ENCODE measurements at regions not wholly inside any gene's neighbourhood (a gene's known extent, or its start where the extent isn't known, plus 50 kb on each side); places are given as distances from the start of the nearest gene placed in this dataset.

DNA sequence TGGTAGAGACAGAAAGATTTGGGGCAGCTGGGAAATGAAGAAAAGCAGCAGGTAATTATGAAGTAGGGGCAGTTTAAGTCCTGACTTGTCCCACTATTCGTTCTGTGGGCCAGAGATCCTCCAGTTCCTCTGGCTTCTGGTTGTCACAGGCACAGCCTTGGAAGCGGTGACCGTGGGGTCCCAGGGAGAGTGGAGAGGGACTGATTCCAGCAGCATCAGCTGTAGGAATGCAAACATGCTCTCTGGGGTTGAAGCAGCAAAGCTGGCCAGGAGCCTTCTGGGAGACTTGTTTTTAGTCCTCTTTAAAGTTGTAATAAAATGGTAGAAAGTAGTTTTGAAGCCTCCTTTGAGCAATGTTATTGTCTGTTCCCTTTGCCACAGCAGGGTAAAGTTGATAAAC is 488.0 kb downstream of the LMO4 start:
- Histone ChIP-seq H3K4me3 (ENCODE audit: low read length) (no peak overlapping the region), H3K9ac (ENCODE audit: extremely low read depth, low read length, poor library complexity, severe bottlenecking) (no peak overlapping the region), H3K27ac (ENCODE audit: low read depth, low read length) (no peak overlapping the region), H3K9me3 (ENCODE audit: control insufficient read depth, low read length) (no peaks in the 10 kb centered on the region), H3K4me1 (ENCODE audit: control insufficient read depth, insufficient read depth, low read length) (no peaks in the 10 kb centered on the region), H3K36me3 (ENCODE audit: control insufficient read depth, insufficient read depth, low read length) (no peaks in the 10 kb centered on the region), H3K27me3 (ENCODE audit: control insufficient read depth, insufficient read depth, low read length, poor library complexity, severe bottlenecking) (no peaks in the 10 kb centered on the region)
- Mint-ChIP-seq H3K36me3 (ENCODE audit: low read depth) (no peaks in the 10 kb centered on the region), H3K27ac (no peak overlapping the region), H3K27me3 (ENCODE audit: insufficient read depth) (no peaks in the 10 kb centered on the region), H3K9me3 (no peaks in the 10 kb centered on the region), H3K4me1 (peaks cover 8% of the 10 kb centered on the region), H3K4me3 (no peak overlapping the region)
- WGBS, 2 experiments (ENCODE audit: insufficient coverage in 1 of 2, insufficient read length in 1 of 2) = 89 to 92% methylated on average over 2 to 3 of the region's 3 CpGs
- TF ChIP-seq, protein P1, sequence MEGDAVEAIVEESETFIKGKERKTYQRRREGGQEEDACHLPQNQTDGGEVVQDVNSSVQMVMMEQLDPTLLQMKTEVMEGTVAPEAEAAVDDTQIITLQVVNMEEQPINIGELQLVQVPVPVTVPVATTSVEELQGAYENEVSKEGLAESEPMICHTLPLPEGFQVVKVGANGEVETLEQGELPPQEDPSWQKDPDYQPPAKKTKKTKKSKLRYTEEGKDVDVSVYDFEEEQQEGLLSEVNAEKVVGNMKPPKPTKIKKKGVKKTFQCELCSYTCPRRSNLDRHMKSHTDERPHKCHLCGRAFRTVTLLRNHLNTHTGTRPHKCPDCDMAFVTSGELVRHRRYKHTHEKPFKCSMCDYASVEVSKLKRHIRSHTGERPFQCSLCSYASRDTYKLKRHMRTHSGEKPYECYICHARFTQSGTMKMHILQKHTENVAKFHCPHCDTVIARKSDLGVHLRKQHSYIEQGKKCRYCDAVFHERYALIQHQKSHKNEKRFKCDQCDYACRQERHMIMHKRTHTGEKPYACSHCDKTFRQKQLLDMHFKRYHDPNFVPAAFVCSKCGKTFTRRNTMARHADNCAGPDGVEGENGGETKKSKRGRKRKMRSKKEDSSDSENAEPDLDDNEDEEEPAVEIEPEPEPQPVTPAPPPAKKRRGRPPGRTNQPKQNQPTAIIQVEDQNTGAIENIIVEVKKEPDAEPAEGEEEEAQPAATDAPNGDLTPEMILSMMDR (conservative IDR thresholded peaks at IDR 0.05) = no peak
- DNase-seq = no peak

DNA sequence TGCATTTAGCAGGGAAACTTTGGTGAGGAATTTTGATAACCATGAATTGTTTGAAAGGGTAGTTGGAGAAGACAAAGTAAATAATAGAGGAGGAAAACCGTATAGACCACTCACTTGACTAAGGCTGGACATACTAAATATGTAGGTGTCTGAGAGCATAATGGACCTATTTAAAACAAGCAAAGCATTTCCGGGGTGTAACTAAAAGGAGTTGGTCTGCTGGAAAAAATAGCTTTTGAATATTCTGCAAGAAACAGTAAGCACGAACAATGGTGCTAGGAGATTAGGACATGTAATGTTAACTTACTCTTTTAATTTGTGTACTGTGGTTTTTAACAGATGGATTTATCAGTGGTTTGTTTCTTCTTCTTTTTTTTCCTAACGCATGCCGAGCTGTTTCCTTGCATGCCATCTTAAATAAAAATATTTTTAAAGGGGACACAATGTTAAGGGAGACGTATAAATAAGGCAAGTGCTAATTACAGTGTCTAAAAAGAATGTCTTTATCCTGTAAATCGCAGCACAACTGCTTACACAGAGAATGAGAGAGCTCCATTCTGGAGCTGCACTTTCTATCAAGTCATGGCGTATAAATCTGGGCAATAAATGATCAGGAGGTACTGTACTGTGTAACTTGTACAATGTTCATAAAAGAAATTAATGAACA is 492.1 kb downstream of the LMO4 start:
- H3K27ac Mint-ChIP-seq = no peak overlapping the region
- WGBS, 2 experiments (ENCODE audit: insufficient coverage in 1 of 2, insufficient read length in 1 of 2) = 86 to 90% methylated on average over 6 to 7 of the region's 8 CpGs

DNA sequence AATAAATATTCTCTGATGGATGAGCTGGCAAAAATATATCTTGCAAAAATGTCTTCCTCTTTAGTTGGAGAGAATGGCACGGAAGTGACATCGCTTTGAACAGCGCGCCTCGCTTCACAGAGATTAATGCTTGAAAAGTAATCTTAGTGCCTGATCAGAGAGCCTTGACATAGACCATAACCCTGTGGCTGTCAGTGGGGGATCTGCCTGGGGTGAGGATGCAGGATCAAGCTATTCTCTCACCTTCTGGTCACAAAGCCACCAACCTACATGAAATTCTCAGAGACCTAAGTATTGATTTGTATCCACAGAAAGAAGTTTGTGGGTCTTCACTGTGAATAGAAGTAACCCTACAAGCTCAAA is 492.6 kb downstream of the LMO4 start:
- Mint-ChIP-seq H3K36me3 (ENCODE audit: low read depth) (no peaks in the 10 kb centered on the region), H3K4me1 (peaks cover 8% of the 10 kb centered on the region), H3K4me3 (no peak overlapping the region), H3K27ac (no peak overlapping the region), H3K27me3 (ENCODE audit: insufficient read depth) (no peaks in the 10 kb centered on the region), H3K9me3 (no peaks in the 10 kb centered on the region)
- H3K27ac ChIP-seq (ENCODE audit: low read depth, low read length) = no peak overlapping the region
- no peak for DNase-seq
- H3K9ac ChIP-seq (ENCODE audit: extremely low read depth, low read length, poor library complexity, severe bottlenecking) = no peak overlapping the region
- 93 to 96% methylated on average over 4 to 5 of the region's 5 CpGs for WGBS, 2 experiments (ENCODE audit: insufficient coverage in 1 of 2, insufficient read length in 1 of 2)
- H3K36me3 ChIP-seq (ENCODE audit: control insufficient read depth, insufficient read depth, low read length) = no peaks in the 10 kb centered on the region
- H3K27me3 ChIP-seq (ENCODE audit: control insufficient read depth, insufficient read depth, low read length, poor library complexity, severe bottlenecking) = no peaks in the 10 kb centered on the region
- no peaks in the 10 kb centered on the region for H3K4me1 ChIP-seq (ENCODE audit: control insufficient read depth, insufficient read depth, low read length)
- TF ChIP-seq, protein P1 (conservative IDR thresholded peaks at IDR 0.05) = no peak
- no peaks in the 10 kb centered on the region for H3K9me3 ChIP-seq (ENCODE audit: control insufficient read depth, low read length)
- no peak overlapping the region for H3K4me3 ChIP-seq (ENCODE audit: low read length)

More for the DNA sequence above, 492.1 kb downstream of the LMO4 start:
- TF ChIP-seq, protein P1 (conservative IDR thresholded peaks at IDR 0.05) = no peak
- Mint-ChIP-seq H3K27me3 (ENCODE audit: insufficient read depth) (no peaks in the 10 kb centered on the region), H3K4me3 (no peak overlapping the region), H3K4me1 (peaks cover 8% of the 10 kb centered on the region), H3K9me3 (no peaks in the 10 kb centered on the region), H3K36me3 (ENCODE audit: low read depth) (no peaks in the 10 kb centered on the region)
- no peaks in the 10 kb centered on the region for H3K27me3 ChIP-seq (ENCODE audit: control insufficient read depth, insufficient read depth, low read length, poor library complexity, severe bottlenecking)
- no peak for DNase-seq
- no peaks in the 10 kb centered on the region for H3K36me3 ChIP-seq (ENCODE audit: control insufficient read depth, insufficient read depth, low read length)
- H3K4me3 ChIP-seq (ENCODE audit: low read length) = no peak overlapping the region
- H3K9ac ChIP-seq (ENCODE audit: extremely low read depth, low read length, poor library complexity, severe bottlenecking) = no peak overlapping the region
- H3K27ac ChIP-seq (ENCODE audit: low read depth, low read length) = no peak overlapping the region
- H3K9me3 ChIP-seq (ENCODE audit: control insufficient read depth, low read length) = no peaks in the 10 kb centered on the region
- no peaks in the 10 kb centered on the region for H3K4me1 ChIP-seq (ENCODE audit: control insufficient read depth, insufficient read depth, low read length)
